Right cardiac atrium (tissue), 5 donors: ENCODE measurements at regions not wholly inside any gene's neighbourhood (a gene's known extent, or its start where the extent isn't known, plus 50 kb on each side); places are given as distances from the start of the nearest gene placed in this dataset.
A peak's percentile ranks its signal among the peaks of the same experiment; 100 is the strongest.

Experiments
- ATAC-seq, 2 donors: fragments of 200-7000 bp; cut with Tn5 transposase; one replicate each; pipeline versions ENCODE4 v1.8.0 to v1.9.1; 2020; ENCODE audit warnings: moderate library complexity in 2 of 2, mild to moderate bottlenecking in 1 of 2
- DNase-seq, 3 donors: peaks; one replicate each; pipeline ENCODE4 v3.0.0-alpha.2; 2020
- H3K27ac ChIP-seq: one replicate; pipeline ENCODE4 v1.5.1; 2013; ENCODE audit warnings: mild to moderate bottlenecking, low read length, control low read depth, moderate library complexity
- H3K27me3 ChIP-seq: one replicate; pipeline ENCODE4 v1.6.1; 2013; ENCODE audit not compliant: control insufficient read depth, insufficient read depth
- H3K4me1 ChIP-seq: one replicate; pipeline ENCODE4 v1.6.1; 2013; ENCODE audit warnings: low read length; ENCODE audit not compliant: control insufficient read depth, insufficient read depth
- H3K4me3 ChIP-seq: one replicate; pipeline ENCODE4 v1.5.1; 2013; ENCODE audit warnings: low read length, control low read depth
- H3K9me3 ChIP-seq: one replicate; pipeline ENCODE4 v1.6.1; 2013; ENCODE audit warnings: low read length; ENCODE audit not compliant: control insufficient read depth
- WGBS: extraction: QIAGEN DNeasy Blood & Tissue Kit; methylation state at CpG from one replicate; pipeline ENCODE4 v1.1.7; 2013; 5-methylcytosine and 5-hydroxymethylcytosine counted together
- intact Hi-C, 4 donors: fragments of 100-400 bp; cut with DNase I; formaldehyde crosslinking; loops; one replicate each; pipeline versions ENCODE4 v1.11.0 to v1.14.0; 2022 to 2023
- donor health status: healthy with polysubstance abuse.
- donor health status: DM: no; HTN: yes; CAD: no.
- donor health status: DM: no; HTN: no; CAD: no.
- donor health status: DM: no; HTN: yes; CAD: no; lungs with severe emphysema.
- donor health status: DM: yes; HTN: yes; CAD: no.

DNA sequence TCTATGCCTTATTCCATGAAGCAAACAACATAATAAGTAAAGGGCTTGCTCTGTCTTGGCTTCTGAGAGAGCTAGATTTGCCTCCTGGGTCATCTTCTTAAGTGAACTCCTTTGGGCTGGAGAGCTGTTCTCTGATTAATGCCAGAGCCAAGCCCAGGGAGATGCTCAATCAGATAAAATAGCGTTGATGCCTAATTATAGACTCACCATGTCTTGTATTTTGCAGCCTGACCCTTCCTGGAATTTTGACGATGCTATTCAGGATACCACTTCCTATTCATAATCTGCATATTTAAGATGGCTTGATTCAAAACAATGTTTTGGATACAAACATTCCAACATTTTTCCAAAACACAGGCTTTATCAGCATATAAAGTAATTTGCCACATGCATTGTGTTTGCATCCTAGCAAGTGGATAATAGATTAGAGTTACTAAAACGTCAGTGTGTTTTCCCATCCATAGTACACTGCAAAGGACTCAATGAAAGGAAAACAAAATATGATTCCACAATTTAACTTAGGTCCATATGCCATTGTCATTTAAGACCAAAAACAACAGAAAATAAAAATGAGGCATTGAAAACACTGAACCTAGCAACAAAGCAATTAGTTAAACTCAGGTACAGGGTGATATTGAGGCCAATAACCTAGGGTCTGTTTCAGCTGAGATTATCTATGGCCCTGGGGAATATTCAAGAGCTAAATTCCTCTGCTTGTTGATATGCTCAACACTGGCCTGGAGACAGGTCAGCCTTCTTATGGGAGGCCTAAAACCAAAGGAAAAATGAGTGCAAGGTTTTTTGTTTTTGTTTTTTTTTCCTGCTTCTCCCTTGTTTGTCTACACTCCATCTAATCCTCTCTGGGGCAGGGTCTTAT is 184.2 kb upstream of the FOXN3 start:
- no peak overlapping the region for H3K27ac ChIP-seq

DNA sequence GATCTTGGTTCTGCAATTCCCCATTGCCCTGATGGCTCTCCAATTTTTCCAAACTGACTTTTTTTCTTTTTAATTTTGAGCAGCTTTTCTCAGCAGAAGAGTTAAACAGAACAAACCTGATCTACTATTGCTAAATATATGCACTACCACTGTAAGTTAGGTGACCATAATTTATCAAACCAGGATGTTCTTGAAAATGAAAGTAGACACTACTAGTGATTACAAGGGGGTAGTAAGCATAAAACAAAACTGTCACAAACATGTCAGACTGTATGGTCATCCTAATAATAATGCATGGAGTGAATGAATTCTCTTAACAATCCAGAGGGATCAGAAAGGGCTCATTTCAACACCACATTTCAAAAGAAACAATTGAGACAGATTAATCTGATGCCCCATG is 183.0 kb upstream of the FOXN3 start:
- no peak for ATAC-seq
- Histone ChIP-seq H3K4me3 (no peak overlapping the region), H3K9me3 (no peaks in the 10 kb centered on the region), H3K4me1 (peaks cover 3% of the 10 kb centered on the region), H3K27ac (no peak overlapping the region), H3K27me3 (no peaks in the 10 kb centered on the region)
- DNase-seq = no peak
- intact Hi-C loops = no loop called here

More for the DNA sequence above, 184.2 kb upstream of the FOXN3 start:
- DNase-seq (no peak), ATAC-seq (peak in 1 of 2 donors; percentile 63)
- no peak overlapping the region for H3K4me3 ChIP-seq
- H3K9me3 ChIP-seq = no peaks in the 10 kb centered on the region
- H3K27me3 ChIP-seq = no peaks in the 10 kb centered on the region
- H3K4me1 ChIP-seq = peaks cover 3% of the 10 kb centered on the region
- WGBS = 18% methylated on average over 3 of the region's 3 CpGs
- intact Hi-C loops = no loop called here

GRCh38 chr14:89598548-89599186 is 181.6 kb upstream of the FOXN3 start:
- H3K9me3 ChIP-seq = no peaks in the 10 kb centered on the region
- intact Hi-C loops = no loop called here
- DNase-seq (no peak), ATAC-seq (no peak)
- H3K27ac ChIP-seq = no peak overlapping the region
- no peaks in the 10 kb centered on the region for H3K27me3 ChIP-seq
- peak overlapping the region; percentile 15 for H3K4me3 ChIP-seq
- 97% methylated on average over 2 of the region's 2 CpGs for WGBS
- H3K4me1 ChIP-seq = peaks cover 3% of the 10 kb centered on the region

DNA sequence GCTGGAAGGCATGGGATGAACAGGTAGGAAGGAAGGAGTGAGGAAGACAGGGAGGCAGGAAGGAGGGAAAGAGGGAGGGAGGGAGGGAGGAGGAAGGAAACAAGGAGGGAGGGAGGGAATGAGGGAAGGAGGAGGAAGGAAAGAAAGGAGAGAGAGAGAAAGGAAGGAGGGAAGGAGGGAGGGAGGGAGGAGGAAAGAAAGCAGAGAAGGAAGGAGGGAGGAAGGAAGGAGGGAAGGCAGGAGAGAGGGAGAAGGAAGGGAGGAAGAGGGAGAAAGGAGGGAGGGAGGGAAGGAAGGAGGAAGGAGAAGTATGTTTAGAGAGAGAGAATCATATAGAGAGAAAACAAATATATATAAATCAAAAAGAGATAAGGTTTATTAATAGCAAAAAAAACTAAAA is 175.9 kb upstream of the FOXN3 start:
- intact Hi-C loops = no loop called here
- Histone ChIP-seq H3K27ac (no peak overlapping the region), H3K4me3 (no peak overlapping the region), H3K27me3 (no peaks in the 10 kb centered on the region), H3K4me1 (peaks cover 7% of the 10 kb centered on the region), H3K9me3 (no peaks in the 10 kb centered on the region)
- ATAC-seq (no peak), DNase-seq (no peak)

DNA sequence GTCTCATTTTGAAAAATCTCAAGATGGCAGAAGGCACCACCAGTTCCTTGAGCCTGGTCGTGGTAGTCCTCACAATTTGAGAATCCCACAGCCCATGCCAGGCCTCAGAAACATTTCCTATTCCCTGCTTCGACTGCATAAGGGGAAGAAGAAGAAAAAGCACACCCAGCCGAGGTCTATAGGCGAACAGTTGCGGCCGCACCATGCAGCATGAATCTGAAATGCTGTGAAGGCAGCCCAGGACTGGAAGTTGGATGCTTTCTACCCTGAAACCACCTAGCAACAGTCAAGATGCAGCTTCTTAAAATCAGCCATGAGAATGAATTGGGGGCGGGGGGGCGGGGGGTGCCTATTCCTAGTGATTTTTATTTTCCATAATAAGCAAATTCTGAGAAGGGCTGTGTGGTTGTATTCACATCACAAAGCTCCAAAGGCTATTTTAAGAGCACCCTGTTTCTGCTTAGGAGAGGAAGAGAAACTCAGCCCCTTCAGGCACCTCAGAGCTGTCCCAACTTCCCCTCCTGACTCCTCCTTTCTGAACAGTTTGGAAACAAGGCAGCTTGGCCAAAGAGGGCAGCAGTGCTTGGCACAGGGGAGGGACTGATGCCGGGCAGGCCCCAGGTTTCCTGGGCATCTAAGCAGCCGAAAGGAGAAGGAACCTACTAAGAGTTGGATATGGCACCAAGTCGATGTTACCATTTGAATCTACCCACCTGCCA is 172.5 kb upstream of the FOXN3 start:
- WGBS = 84% methylated on average over 11 of the region's 11 CpGs
- H3K9me3 ChIP-seq = no peaks in the 10 kb centered on the region
- ATAC-seq = peak; percentile 56 to 88
- DNase-seq = peak in 2 of 3 donors; percentile 63 to 69
- no peak overlapping the region for H3K4me3 ChIP-seq
- no peak overlapping the region for H3K27ac ChIP-seq
- no peaks in the 10 kb centered on the region for H3K27me3 ChIP-seq
- intact Hi-C loops = no loop called here
- peaks cover 7% of the 10 kb centered on the region for H3K4me1 ChIP-seq

DNA sequence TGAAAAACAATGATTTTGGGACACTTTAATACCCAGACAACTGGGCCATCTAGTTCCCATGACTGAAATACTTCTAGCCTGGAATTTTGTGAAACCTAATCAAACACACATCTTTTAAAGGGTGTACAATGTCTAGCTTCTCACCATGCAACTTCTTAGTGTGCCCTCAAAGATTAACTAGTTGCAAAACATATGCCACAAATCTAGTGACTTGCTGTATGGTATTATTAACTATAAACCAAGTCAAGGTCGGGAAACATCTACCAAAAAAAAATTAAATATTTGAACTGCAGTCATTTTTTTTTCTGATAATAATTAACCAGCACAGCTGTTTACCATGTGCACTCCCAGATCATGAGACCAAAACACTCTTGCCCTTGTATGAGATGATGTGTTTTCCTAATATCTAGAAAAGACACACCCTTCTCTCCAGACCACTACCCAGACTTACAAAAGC is 171.8 kb upstream of the FOXN3 start:
- no peak overlapping the region for H3K27ac ChIP-seq
- ATAC-seq = no peak
- intact Hi-C loops = no loop called here
- H3K4me3 ChIP-seq = no peak overlapping the region
- peaks cover 7% of the 10 kb centered on the region for H3K4me1 ChIP-seq
- 63% methylated on average over 1 of the region's 1 CpG for WGBS
- H3K9me3 ChIP-seq = no peaks in the 10 kb centered on the region
- H3K27me3 ChIP-seq = no peaks in the 10 kb centered on the region
- no peak for DNase-seq

DNA sequence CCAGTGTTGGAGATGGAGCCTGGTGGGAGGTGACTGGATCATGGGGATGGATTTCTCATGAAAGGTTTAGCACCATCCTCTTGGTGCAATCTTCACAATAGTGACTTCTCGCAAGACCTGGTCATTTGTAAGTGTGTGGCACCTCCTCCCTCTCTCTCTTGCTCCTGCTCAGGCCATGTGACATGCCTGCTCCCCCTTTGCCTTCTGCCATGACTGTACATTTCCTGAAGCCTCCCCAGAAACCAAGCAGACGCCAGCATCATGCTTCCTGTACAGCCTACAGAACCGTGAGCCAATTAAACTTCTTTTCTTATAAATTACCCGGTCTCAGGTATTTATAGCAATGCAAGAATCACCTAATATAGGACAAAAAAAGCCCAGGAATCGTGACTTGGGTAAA is 171.0 kb upstream of the FOXN3 start:
- no peaks in the 10 kb centered on the region for H3K9me3 ChIP-seq
- no peak overlapping the region for H3K27ac ChIP-seq
- DNase-seq (no peak), ATAC-seq (no peak)
- WGBS = 82% methylated on average over 5 of the region's 5 CpGs
- H3K27me3 ChIP-seq = no peaks in the 10 kb centered on the region
- peaks cover 7% of the 10 kb centered on the region for H3K4me1 ChIP-seq
- intact Hi-C loops = no loop called here
- no peak overlapping the region for H3K4me3 ChIP-seq

GRCh38 chr14:89587136-89587420 is 170.0 kb upstream of the FOXN3 start:
- DNase-seq (no peak), ATAC-seq (no peak)
- intact Hi-C loops = no loop called here
- WGBS = 98% methylated on average over 5 of the region's 5 CpGs
- Histone ChIP-seq H3K4me1 (peaks cover 5% of the 10 kb centered on the region), H3K27me3 (no peaks in the 10 kb centered on the region), H3K4me3 (no peak overlapping the region), H3K27ac (no peak overlapping the region), H3K9me3 (no peaks in the 10 kb centered on the region)

DNA sequence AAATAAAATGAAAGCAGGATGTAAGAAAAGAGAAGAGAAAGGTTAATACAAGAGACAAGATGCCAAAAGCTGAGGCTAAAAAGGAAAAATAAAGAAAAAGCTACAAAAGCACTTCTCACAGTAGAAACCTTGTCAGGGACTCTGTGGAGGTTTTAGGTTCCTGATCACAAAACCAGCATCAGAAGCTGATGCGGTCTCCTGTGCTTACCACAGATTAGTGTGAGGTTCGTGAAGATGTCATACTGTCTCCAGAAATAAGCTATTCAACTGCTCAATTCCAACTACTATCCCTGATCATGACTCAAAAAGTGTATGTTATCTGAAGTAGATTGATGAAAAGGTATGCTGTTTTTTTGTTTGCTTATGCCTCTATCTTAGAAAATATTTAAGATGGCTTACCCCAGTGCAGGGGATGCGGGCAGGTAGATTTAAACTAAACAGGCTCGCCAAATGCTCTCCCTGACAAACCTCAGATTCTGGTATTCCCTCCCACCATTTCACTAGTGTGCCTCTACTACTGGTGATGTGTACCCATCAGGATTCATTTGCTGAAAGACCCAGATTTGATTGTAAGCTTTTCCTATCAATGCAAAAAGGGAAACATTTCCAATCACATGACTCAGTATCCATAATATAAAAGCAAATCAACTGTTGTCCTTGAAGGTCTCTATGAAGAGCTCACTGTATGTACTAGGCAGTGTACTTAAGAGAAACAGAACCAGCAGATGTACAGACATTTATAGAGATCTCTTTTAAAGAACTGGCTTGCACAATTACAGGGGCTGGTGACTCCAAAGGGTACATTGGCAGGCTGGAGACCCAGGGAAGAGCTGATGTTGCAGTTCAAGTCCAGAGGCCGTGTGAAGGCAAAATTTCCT is 169.5 kb upstream of the FOXN3 start:
- Histone ChIP-seq H3K27ac (no peak overlapping the region), H3K9me3 (no peaks in the 10 kb centered on the region), H3K4me3 (no peak overlapping the region), H3K27me3 (no peaks in the 10 kb centered on the region), H3K4me1 (peaks cover 5% of the 10 kb centered on the region)
- ATAC-seq (no peak), DNase-seq (no peak)
- WGBS = 93% methylated on average over 5 of the region's 5 CpGs
- intact Hi-C loops = no loop called here

DNA sequence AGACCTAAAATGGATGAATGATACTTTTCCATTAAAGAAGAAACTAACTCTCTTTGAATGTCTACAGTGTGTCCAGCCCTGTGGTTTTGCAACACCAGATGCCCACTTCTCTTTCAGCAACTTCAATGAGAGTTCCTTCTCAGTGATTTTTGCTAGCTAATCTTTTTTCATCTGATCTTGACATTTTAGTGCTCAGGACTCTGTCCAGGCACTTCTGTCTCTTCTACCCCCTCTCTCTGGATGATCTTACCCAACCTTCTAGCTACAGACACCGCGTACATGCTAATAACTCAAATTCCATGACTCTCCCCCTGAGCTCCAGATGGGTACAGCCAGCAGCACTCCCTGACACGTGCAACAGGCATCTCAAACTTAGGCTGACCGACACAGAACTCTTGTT is 161.1 kb upstream of the FOXN3 start:
- Histone ChIP-seq H3K27ac (peak overlapping the region; percentile 7), H3K9me3 (no peaks in the 10 kb centered on the region), H3K27me3 (no peaks in the 10 kb centered on the region), H3K4me3 (no peak overlapping the region), H3K4me1 (peaks cover 21% of the 10 kb centered on the region)
- no peak for DNase-seq
- WGBS = 45% methylated on average over 4 of the region's 4 CpGs
- peak; percentile 35 to 44 for ATAC-seq
- intact Hi-C loops = no loop called here
